Stomach (tissue), 8 donors: ENCODE measurements at regions not wholly inside any gene's neighbourhood (a gene's known extent, or its start where the extent isn't known, plus 50 kb on each side); places are given as distances from the start of the nearest gene placed in this dataset.

Experiments used
- DNase-seq, 2 donors: peaks; one replicate each; pipeline versions ENCODE4 v3.0.0 to v3.0.0-alpha.2; 2013 to 2019
- H3K27ac ChIP-seq, 5 donors: fragments of 200-600 bp in 4 of 5; sonication (generic) in 4 of 5; one replicate each; pipeline ENCODE4 v1.5.1; 2013 to 2019; ENCODE audit warnings: mild to moderate bottlenecking in 1 of 5, moderate library complexity in 1 of 5
- H3K27me3 ChIP-seq, 3 donors: fragments of 200-600 bp; sonication (generic); one replicate each; pipeline ENCODE4 v1.5.1; 2017 to 2019; ENCODE audit warnings: mixed run types in 1 of 3
- H3K36me3 ChIP-seq, 4 donors: fragments of 200-600 bp; sonication (generic); 1 replicate in 3 of 4; 2 replicates in 1 of 4; pipeline ENCODE4 v1.5.1; 2016 to 2019
- H3K4me1 ChIP-seq, 4 donors: fragments of 200-600 bp; sonication (generic); one replicate each; pipeline ENCODE4 v1.5.1; 2016 to 2019
- H3K4me3 ChIP-seq, 4 donors: fragments of 200-600 bp; sonication (generic) in 3 of 4; one replicate each; pipeline ENCODE4 v1.5.1; 2016 to 2019; ENCODE audit warnings: mild to moderate bottlenecking in 1 of 4
- H3K9me3 ChIP-seq, 4 donors: fragments of 200-600 bp; sonication (generic); one replicate each; pipeline ENCODE4 v1.5.1; 2016 to 2019
- EP300 ChIP-seq: sonication (generic); formaldehyde crosslinking; IDR thresholded peaks from one replicate; pipeline ENCODE4 v1.6.1; 2017; ENCODE audit warnings: antibody characterized with exemption
- POLR2A ChIP-seq, 4 donors: fragments of 450-650 bp; IDR thresholded peaks; one replicate each; pipeline ENCODE4 v1.6.1; 2016; ENCODE audit warnings: antibody characterized with exemption in 4 of 4, control low read depth in 2 of 4, mild to moderate bottlenecking in 1 of 4, moderate library complexity in 1 of 4
- POLR2AphosphoS5 ChIP-seq, 3 donors: sonication (generic); formaldehyde crosslinking; IDR thresholded peaks; one replicate each; pipeline ENCODE4 v1.6.1; 2016; ENCODE audit warnings: antibody characterized with exemption in 3 of 3
- WGBS, 5 donors: extraction: QIAGEN DNeasy Blood & Tissue Kit in 3 of 5; methylation state at CpG; one replicate each; pipeline versions ENCODE4 v1.1.5 to v1.1.7; 2013 to 2018; 5-methylcytosine and 5-hydroxymethylcytosine counted together
- intact Hi-C: fragments of 100-400 bp; cut with DNase I; formaldehyde crosslinking; loops from one replicate; pipeline ENCODE4 v1.15.1; 2023; ENCODE audit warnings: low total_unique reads
- TF ChIP-seq, protein P1 (sequence below), 7 experiments: fragments of 450-650 bp in 4 of 7; fragments of 200-600 bp in 3 of 7; sonication (generic) in 3 of 7; IDR thresholded peaks; one replicate each; pipeline ENCODE4 v1.5.1; 2016 to 2019; ENCODE audit warnings: antibody characterized with exemption in 7 of 7, control low read depth in 2 of 7, mild to moderate bottlenecking in 1 of 7
- donor health status: healthy with polysubstance abuse.
- donor health status: Bipolar disorder and iron deficiency.
- donor health status: healthy.

DNA sequence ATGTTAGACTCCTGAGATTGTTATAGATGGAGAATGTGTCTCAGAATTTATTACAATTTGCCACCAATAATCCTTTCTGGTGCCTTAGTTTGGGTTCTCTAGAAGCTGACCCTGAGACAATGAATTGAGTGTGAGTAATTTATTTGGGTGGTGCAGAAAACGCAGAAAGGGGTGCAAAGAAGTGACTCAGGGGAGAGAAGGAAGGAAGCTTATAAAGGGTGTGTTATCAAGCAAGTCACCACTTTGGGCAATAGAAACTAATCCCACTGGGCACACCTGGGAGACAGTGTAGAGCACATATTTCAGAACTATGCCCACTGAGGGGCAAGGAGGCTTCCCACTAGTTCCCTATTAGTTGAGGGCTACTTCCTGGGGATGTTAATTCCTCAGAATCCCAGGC, 320.6 kb downstream of the MID1IP1 start:
- no peak overlapping the region for H3K27ac ChIP-seq
- TF ChIP-seq POLR2A (IDR thresholded peaks at IDR 0.05) (no peak), EP300 (no peak), POLR2AphosphoS5 (IDR thresholded peaks at IDR 0.05) (no peak)
- TF ChIP-seq, protein P1, sequence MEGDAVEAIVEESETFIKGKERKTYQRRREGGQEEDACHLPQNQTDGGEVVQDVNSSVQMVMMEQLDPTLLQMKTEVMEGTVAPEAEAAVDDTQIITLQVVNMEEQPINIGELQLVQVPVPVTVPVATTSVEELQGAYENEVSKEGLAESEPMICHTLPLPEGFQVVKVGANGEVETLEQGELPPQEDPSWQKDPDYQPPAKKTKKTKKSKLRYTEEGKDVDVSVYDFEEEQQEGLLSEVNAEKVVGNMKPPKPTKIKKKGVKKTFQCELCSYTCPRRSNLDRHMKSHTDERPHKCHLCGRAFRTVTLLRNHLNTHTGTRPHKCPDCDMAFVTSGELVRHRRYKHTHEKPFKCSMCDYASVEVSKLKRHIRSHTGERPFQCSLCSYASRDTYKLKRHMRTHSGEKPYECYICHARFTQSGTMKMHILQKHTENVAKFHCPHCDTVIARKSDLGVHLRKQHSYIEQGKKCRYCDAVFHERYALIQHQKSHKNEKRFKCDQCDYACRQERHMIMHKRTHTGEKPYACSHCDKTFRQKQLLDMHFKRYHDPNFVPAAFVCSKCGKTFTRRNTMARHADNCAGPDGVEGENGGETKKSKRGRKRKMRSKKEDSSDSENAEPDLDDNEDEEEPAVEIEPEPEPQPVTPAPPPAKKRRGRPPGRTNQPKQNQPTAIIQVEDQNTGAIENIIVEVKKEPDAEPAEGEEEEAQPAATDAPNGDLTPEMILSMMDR (IDR thresholded peaks at IDR 0.05): no peak
- no peak for DNase-seq
- no peak overlapping the region for H3K4me3 ChIP-seq
- H3K36me3 ChIP-seq: no peaks in the 10 kb centered on the region
- no peaks in the 10 kb centered on the region for H3K4me1 ChIP-seq
- 69 to 100% (median 87%) methylated on average over 1 of the region's 1 CpG for WGBS, 5 donors
- no peaks in the 10 kb centered on the region for H3K9me3 ChIP-seq
- no peaks in the 10 kb centered on the region for H3K27me3 ChIP-seq
- intact Hi-C loops: no loop called here

DNA sequence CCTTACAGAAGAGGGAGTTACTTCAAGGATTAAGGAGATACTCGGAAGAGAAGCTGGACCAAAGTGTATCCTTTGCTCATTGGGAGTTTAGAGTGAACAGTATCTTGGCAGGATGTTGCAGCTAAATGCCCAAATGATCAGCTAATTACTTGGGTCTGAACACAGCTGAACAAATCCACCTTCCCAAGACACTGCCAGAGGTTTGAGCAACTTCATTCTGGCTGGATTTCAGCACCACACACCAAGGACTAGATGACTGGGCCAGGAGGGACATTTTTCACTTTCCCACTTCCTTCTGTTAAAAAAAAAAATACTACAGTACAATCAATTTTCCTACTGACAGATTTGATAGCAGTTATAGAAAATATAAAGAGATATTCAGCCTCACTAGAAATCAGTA, 324.6 kb downstream of the MID1IP1 start:
- H3K27me3 ChIP-seq: no peaks in the 10 kb centered on the region
- 46 to 78% (median 71%) methylated on average over 1 of the region's 1 CpG for WGBS, 5 donors

DNA sequence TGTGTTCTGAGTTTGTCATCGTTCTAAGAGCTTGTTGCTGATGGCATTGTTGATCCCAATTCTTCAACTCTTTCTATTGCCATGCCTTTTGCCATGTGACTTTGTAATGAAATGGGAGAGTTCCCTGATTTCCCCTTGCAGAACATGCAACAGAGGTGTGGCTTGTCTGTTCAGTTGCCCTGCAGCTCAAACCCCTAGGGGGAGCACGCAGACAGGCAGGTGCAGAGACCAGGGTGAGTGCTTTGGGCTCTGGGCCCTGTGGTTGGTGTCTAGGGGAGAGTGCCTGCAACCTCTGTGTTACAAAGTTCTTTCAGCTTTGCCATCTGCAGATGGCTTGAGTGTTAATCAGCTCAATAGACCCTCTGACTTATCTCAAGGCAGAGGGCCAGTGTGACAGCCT, 332.7 kb downstream of the MID1IP1 start:
- H3K36me3 ChIP-seq: no peaks in the 10 kb centered on the region
- no peaks in the 10 kb centered on the region for H3K4me1 ChIP-seq
- intact Hi-C loops: no loop called here
- H3K9me3 ChIP-seq: no peaks in the 10 kb centered on the region
- TF ChIP-seq POLR2A (IDR thresholded peaks at IDR 0.05): no peak
- H3K27me3 ChIP-seq: no peaks in the 10 kb centered on the region
- no peak overlapping the region for H3K27ac ChIP-seq
- 35 to 75% (median 62%) methylated on average over 1 to 2 of the region's 2 CpGs for WGBS, 5 donors
- no peak overlapping the region for H3K4me3 ChIP-seq
- DNase-seq: peak; percentile 26 to 30

More for the DNA sequence above, 324.6 kb downstream of the MID1IP1 start:
- intact Hi-C loops: no loop called here
- H3K4me3 ChIP-seq: no peak overlapping the region
- DNase-seq: peak in 1 of 2 donors; percentile 28
- H3K27ac ChIP-seq: no peak overlapping the region
- H3K4me1 ChIP-seq: no peaks in the 10 kb centered on the region
- H3K9me3 ChIP-seq: no peaks in the 10 kb centered on the region
- H3K36me3 ChIP-seq: no peaks in the 10 kb centered on the region
- no peak for TF ChIP-seq POLR2A (IDR thresholded peaks at IDR 0.05)
- TF ChIP-seq EP300: no peak
- TF ChIP-seq, protein P1 (IDR thresholded peaks at IDR 0.05): no peak
- no peak for TF ChIP-seq POLR2AphosphoS5 (IDR thresholded peaks at IDR 0.05)

DNA sequence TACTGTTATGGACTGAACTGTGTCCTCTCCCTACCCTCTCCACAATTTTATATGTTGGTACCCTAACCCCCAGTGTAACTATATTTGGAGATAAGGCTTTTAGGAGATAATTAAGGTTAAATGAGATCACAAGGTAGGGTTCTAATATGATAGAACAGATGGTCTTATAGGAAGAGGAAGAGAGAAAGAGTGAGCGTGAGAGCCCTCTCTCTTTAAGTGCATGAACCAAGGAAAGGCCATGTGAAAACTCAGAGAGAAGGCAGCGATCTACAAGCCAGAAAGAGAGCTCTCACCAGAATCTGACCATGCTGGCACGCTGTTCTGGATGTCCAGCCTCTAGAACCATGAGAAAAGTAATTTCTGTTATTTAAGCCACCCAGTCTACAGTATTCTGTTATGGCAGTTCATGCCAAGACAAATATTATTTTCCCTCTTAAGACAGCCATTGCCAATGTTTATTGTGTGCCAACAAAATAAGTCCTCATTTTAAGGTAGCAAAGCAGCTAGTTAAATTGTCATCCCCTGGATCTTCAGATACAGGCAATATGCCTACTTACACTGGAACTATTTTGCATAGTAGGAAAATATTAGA, 336.2 kb downstream of the MID1IP1 start:
- TF ChIP-seq, protein P1 (IDR thresholded peaks at IDR 0.05): no peak
- no peak for TF ChIP-seq EP300
- TF ChIP-seq POLR2A (IDR thresholded peaks at IDR 0.05): no peak
- TF ChIP-seq POLR2AphosphoS5 (IDR thresholded peaks at IDR 0.05): no peak
- Histone ChIP-seq H3K4me3 (no peak overlapping the region), H3K27ac (no peak overlapping the region), H3K4me1 (no peaks in the 10 kb centered on the region), H3K9me3 (no peaks in the 10 kb centered on the region), H3K36me3 (no peaks in the 10 kb centered on the region), H3K27me3 (no peaks in the 10 kb centered on the region)
- 55 to 88% (median 81%) methylated on average over 3 of the region's 3 CpGs for WGBS, 5 donors
- no peak for DNase-seq
- intact Hi-C loops: no loop called here

DNA sequence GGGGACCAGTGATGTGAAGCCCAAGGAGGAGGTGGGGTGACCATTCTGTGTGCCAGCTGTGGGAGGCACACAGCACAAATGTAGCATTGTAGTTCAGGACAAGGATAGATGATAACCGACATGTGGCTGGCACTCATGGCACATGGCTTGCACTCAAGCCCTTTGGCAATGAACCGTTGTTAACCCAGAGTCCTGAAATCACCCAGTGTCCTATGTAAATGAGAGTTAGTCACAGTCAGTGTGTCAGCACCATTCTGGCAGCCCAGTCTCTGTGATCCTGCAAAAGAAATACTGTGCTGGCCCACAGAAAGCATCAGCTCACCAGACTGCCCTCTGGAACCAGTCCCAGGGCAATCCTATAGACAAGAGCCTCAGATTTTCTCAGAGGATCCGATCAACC, 339.3 kb downstream of the MID1IP1 start:
- no peak overlapping the region for H3K27ac ChIP-seq
- 71 to 100% (median 87%) methylated on average over 1 to 3 of the region's 3 CpGs for WGBS, 5 donors
- no peaks in the 10 kb centered on the region for H3K27me3 ChIP-seq
- intact Hi-C loops: loop anchor here (10.0 kb wide), 1 partner anchor 366 kb away; no protein-coding TSS in a partner anchor
- no peak for DNase-seq
- H3K4me3 ChIP-seq: no peak overlapping the region
- no peaks in the 10 kb centered on the region for H3K4me1 ChIP-seq
- H3K36me3 ChIP-seq: no peaks in the 10 kb centered on the region
- TF ChIP-seq, protein P1 (IDR thresholded peaks at IDR 0.05): no peak
- TF ChIP-seq POLR2AphosphoS5 (IDR thresholded peaks at IDR 0.05): no peak
- no peak for TF ChIP-seq EP300
- no peak for TF ChIP-seq POLR2A (IDR thresholded peaks at IDR 0.05)
- no peaks in the 10 kb centered on the region for H3K9me3 ChIP-seq
